ENCODE measurements at regions not wholly inside any gene's neighbourhood (a gene's known extent, or its start where the extent isn't known, plus 50 kb on each side); places are given as distances from the start of the nearest gene placed in this dataset.
A peak's percentile ranks its signal among the peaks of the same experiment; 100 is the strongest.

GRCh38 chr10:31652038-31652437, 276.6 kb downstream of the ARHGAP12 start:
- Histone ChIP-seq H3K36me3 (no peaks in the 10 kb centered on the region), H3K4me1 (peaks cover 0 to 21% (median 2%) of the 10 kb centered on the region in 3 donors), H3K27ac (no peak overlapping the region), H3K9me3 (no peaks in the 10 kb centered on the region), H3K4me3 (no peak overlapping the region), H3K27me3 (no peaks in the 10 kb centered on the region)
- ATAC-seq: no peak
- WGBS, 2 donors (ENCODE audit: low coverage in 1 of 2): 100% methylated on average over 1 of the region's 1 CpG
- TF ChIP-seq, protein P1, sequence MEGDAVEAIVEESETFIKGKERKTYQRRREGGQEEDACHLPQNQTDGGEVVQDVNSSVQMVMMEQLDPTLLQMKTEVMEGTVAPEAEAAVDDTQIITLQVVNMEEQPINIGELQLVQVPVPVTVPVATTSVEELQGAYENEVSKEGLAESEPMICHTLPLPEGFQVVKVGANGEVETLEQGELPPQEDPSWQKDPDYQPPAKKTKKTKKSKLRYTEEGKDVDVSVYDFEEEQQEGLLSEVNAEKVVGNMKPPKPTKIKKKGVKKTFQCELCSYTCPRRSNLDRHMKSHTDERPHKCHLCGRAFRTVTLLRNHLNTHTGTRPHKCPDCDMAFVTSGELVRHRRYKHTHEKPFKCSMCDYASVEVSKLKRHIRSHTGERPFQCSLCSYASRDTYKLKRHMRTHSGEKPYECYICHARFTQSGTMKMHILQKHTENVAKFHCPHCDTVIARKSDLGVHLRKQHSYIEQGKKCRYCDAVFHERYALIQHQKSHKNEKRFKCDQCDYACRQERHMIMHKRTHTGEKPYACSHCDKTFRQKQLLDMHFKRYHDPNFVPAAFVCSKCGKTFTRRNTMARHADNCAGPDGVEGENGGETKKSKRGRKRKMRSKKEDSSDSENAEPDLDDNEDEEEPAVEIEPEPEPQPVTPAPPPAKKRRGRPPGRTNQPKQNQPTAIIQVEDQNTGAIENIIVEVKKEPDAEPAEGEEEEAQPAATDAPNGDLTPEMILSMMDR (IDR thresholded peaks at IDR 0.05): no peak
- no peak for TF ChIP-seq EP300 (IDR thresholded peaks at IDR 0.05)
- no peak for TF ChIP-seq POLR2A (IDR thresholded peaks at IDR 0.05)
- TF ChIP-seq POLR2AphosphoS5 (IDR thresholded peaks at IDR 0.05): no peak

DNA sequence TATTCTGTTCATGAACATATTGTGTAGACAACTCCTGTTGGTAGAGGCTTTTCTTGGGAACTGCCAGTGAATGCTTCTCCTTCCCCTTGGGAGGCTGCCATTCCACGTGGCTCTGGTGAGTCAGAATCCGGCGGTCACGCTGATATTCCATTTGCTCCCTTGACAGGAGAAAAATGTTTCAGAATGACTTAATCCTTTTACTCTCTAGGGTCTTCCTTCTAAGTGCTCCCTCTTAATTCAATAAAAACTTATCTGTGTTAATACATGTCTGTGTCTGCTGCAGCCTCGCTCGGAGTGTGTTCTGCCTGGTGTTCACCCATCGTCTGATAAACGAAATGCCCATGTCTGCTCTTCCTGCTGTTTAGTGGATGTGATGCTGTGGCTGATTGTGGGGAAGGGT, 278.6 kb downstream of the ARHGAP12 start:
- WGBS, 2 donors (ENCODE audit: low coverage in 1 of 2): 5 to 17% methylated on average over 8 of the region's 8 CpGs
- Histone ChIP-seq H3K4me1 (peaks cover 0 to 21% (median 0%) of the 10 kb centered on the region in 3 donors), H3K4me3 (peak overlapping the region; percentile 11 to 16), H3K27me3 (no peaks in the 10 kb centered on the region), H3K36me3 (no peaks in the 10 kb centered on the region), H3K27ac (peak overlapping the region in 3 of 4 donors; percentile 46 to 69 (median 67)), H3K9me3 (no peaks in the 10 kb centered on the region)
- TF ChIP-seq, protein P1 (IDR thresholded peaks at IDR 0.05): no peak
- TF ChIP-seq POLR2AphosphoS5 (IDR thresholded peaks at IDR 0.05): peak; percentile 74
- TF ChIP-seq POLR2A (IDR thresholded peaks at IDR 0.05): no peak
- ATAC-seq: peak; percentile 88

GRCh38 chr10:31648966-31649365, 279.7 kb downstream of the ARHGAP12 start:
- H3K27ac ChIP-seq: no peak overlapping the region
- no peaks in the 10 kb centered on the region for H3K9me3 ChIP-seq
- TF ChIP-seq POLR2AphosphoS5 (IDR thresholded peaks at IDR 0.05) (no peak), EP300 (IDR thresholded peaks at IDR 0.05) (no peak)
- peaks cover 0 to 21% (median 0%) of the 10 kb centered on the region in 3 donors for H3K4me1 ChIP-seq
- no peaks in the 10 kb centered on the region for H3K27me3 ChIP-seq
- 66 to 77% methylated on average over 5 to 8 of the region's 8 CpGs for WGBS, 2 donors (ENCODE audit: low coverage in 1 of 2)
- ATAC-seq: no peak
- no peaks in the 10 kb centered on the region for H3K36me3 ChIP-seq
- H3K4me3 ChIP-seq: no peak overlapping the region

- H3K9me3 ChIP-seq: no peaks in the 10 kb centered on the region
- TF ChIP-seq POLR2AphosphoS5 (IDR thresholded peaks at IDR 0.05): no peak
- no peak for TF ChIP-seq POLR2A (IDR thresholded peaks at IDR 0.05)
- TF ChIP-seq, protein P1 (IDR thresholded peaks at IDR 0.05): no peak
- TF ChIP-seq EP300 (IDR thresholded peaks at IDR 0.05): no peak
- no peak for ATAC-seq
- no peaks in the 10 kb centered on the region for H3K36me3 ChIP-seq
- 83% methylated on average over 2 of the region's 5 CpGs; no CpG with 5 or more reads in 1 of the 2 donors for WGBS, 2 donors (ENCODE audit: low coverage in 1 of 2)
- H3K27ac ChIP-seq: no peak overlapping the region
- H3K4me3 ChIP-seq: no peak overlapping the region
- peaks cover 0 to 21% (median 0%) of the 10 kb centered on the region in 3 donors for H3K4me1 ChIP-seq
- no peaks in the 10 kb centered on the region for H3K27me3 ChIP-seq
Measured at GRCh38 chr10:31647861-31648260, 280.8 kb downstream of the ARHGAP12 start.

DNA sequence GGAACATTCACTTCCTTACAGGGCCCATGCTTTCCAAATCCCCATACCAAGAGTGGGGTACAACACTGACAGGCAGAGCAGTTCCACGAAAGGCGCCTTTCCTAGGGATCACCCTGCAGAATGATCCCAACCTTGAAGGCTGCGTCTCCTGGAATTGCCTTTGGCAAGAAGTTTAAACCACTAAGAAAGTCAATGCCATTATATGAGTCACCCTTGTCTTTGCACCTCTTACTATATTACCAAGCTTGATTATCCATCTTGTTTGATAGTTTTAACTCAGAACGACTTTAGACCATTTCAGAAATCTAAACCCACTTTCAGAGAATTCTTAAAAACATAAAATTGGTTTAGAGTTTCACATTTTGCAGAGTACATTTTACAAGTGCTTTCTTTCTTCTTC, 282.1 kb downstream of the ARHGAP12 start:
- H3K4me1 ChIP-seq: peaks cover 0 to 21% (median 0%) of the 10 kb centered on the region in 3 donors
- WGBS, 2 donors (ENCODE audit: low coverage in 1 of 2): 94 to 100% methylated on average over 3 to 4 of the region's 4 CpGs
- no peak for ATAC-seq
- no peak overlapping the region for H3K27ac ChIP-seq
- H3K4me3 ChIP-seq: no peak overlapping the region
- no peaks in the 10 kb centered on the region for H3K27me3 ChIP-seq
- H3K9me3 ChIP-seq: peaks cover 0 to 12% (median 0%) of the 10 kb centered on the region in 3 donors
- H3K36me3 ChIP-seq: no peaks in the 10 kb centered on the region
- TF ChIP-seq POLR2AphosphoS5 (IDR thresholded peaks at IDR 0.05): no peak
- no peak for TF ChIP-seq EP300 (IDR thresholded peaks at IDR 0.05)
- TF ChIP-seq, protein P1 (IDR thresholded peaks at IDR 0.05): no peak
- no peak for TF ChIP-seq POLR2A (IDR thresholded peaks at IDR 0.05)

All from gastroesophageal sphincter (tissue), 4 donors.